22Rv1 (cell line): ENCODE measurements at regions not wholly inside any gene's neighbourhood (a gene's known extent, or its start where the extent isn't known, plus 50 kb on each side); places are given as distances from the start of the nearest gene placed in this dataset.

Experiments used
- H3K27ac ChIP-seq: fragments of 450-650 bp; 2 replicates; pipeline ENCODE4 v1.5.1; 2017
- CTCF ChIP-seq: fragments of 450-650 bp; IDR thresholded peaks from 2 replicates; pipeline ENCODE4 v1.5.1; 2017; ENCODE audit warnings: mild to moderate bottlenecking
- ZFX ChIP-seq: fragments of 450-650 bp; IDR thresholded peaks from 2 replicates; pipeline ENCODE4 v1.6.1; 2017; ENCODE audit warnings: antibody characterized with exemption, borderline replicate concordance

GRCh38 chr2:38441346-38441745, 64.3 kb upstream of the ATL2 start:
- TF ChIP-seq CTCF = no peak
- TF ChIP-seq ZFX = no peak

GRCh38 chr2:38440655-38441054, 63.6 kb upstream of the ATL2 start:
- TF ChIP-seq CTCF = no peak
- TF ChIP-seq ZFX = no peak
- no peak overlapping the region for H3K27ac ChIP-seq

More at GRCh38 chr2:38441346-38441745, 64.3 kb upstream of the ATL2 start:
- H3K27ac ChIP-seq = no peak overlapping the region

- TF ChIP-seq ZFX (no peak), CTCF (no peak)
- no peak overlapping the region for H3K27ac ChIP-seq
These were observed 62.8 kb upstream of the ATL2 start for GRCh38 chr2:38439863-38440262.

GRCh38 chr2:38438883-38439612, 62.0 kb upstream of the ATL2 start:
- H3K27ac ChIP-seq = no peak overlapping the region
- TF ChIP-seq CTCF (no peak), ZFX (no peak)

GRCh38 chr2:38438133-38438882, 61.2 kb upstream of the ATL2 start:
- TF ChIP-seq CTCF (no peak), ZFX (no peak)
- no peak overlapping the region for H3K27ac ChIP-seq

GRCh38 chr2:38436227-38436664, 59.2 kb upstream of the ATL2 start:
- no peak overlapping the region for H3K27ac ChIP-seq
- no peak for TF ChIP-seq CTCF
- no peak for TF ChIP-seq ZFX

- H3K27ac ChIP-seq = no peak overlapping the region
These were observed 58.7 kb upstream of the ATL2 start for GRCh38 chr2:38435775-38436174.

More at GRCh38 chr2:38435775-38436174, 58.7 kb upstream of the ATL2 start:
- TF ChIP-seq ZFX = no peak
- no peak for TF ChIP-seq CTCF
